ENCODE measurements at regions not wholly inside any gene's neighbourhood (a gene's known extent, or its start where the extent isn't known, plus 50 kb on each side); places are given as distances from the start of the nearest gene placed in this dataset.

- ChIA-PET POLR2A (ENCODE audit: unreplicated experiment) (no interaction called here), CTCF (no interaction called here)
- no peak overlapping the region for H3K9ac ChIP-seq (ENCODE audit: low read depth, low read length)
- dilution Hi-C loops (cut with HindIII; ENCODE audit: low sequenced_read_pairs, unreplicated experiment): no loop called here
- no peak overlapping the region for H3K4me2 ChIP-seq (ENCODE audit: low read depth, low read length)
- no peaks in the 10 kb centered on the region for H4K20me1 ChIP-seq (ENCODE audit: insufficient read depth, low read length)
- no peak overlapping the region for H3K14ac ChIP-seq (replicated peaks; ENCODE audit: low read depth, low read length)
- no peak overlapping the region for H2BK20ac ChIP-seq (ENCODE audit: low read depth, low read length)
- no peak overlapping the region for H2BK15ac ChIP-seq (ENCODE audit: low read depth, low read length)
- no peak overlapping the region for H3K4ac ChIP-seq (ENCODE audit: low read depth, low read length)
- H2BK5ac ChIP-seq (ENCODE audit: low read depth, low read length, poor library complexity, severe bottlenecking): no peak overlapping the region
- H2AK9ac ChIP-seq (replicated peaks; ENCODE audit: low read depth, low read length, poor library complexity): no peak overlapping the region
- DNase-seq (no peak), ATAC-seq (ENCODE audit: low read depth) (no peak)
- H3K18ac ChIP-seq (ENCODE audit: low read depth, low read length): no peak overlapping the region
- H3K4me3 ChIP-seq (ENCODE audit: insufficient read depth, low read depth, low read length): no peak overlapping the region
- H4K5ac ChIP-seq (ENCODE audit: low read depth, low read length): no peak overlapping the region
- H3K23ac ChIP-seq (ENCODE audit: low read depth, low read length): no peak overlapping the region
- no peak overlapping the region for H2AFZ ChIP-seq (replicated peaks; ENCODE audit: low read length, poor library complexity)
- intact Hi-C loops (cut with micrococcal nuclease): no loop called here
- TF ChIP-seq CTCF (conservative IDR thresholded peaks at IDR 0.05; ENCODE audit: low read depth, low read length) (no peak), USF2 (IDR thresholded peaks at IDR 0.05; ENCODE audit: low read depth, low read length) (no peak), CHD1 (IDR thresholded peaks at IDR 0.05; ENCODE audit: low read depth, low read length) (no peak), ELK1 (IDR thresholded peaks at IDR 0.05; ENCODE audit: borderline replicate concordance, low read depth, low read length) (no peak), SMC3 (IDR thresholded peaks at IDR 0.05; ENCODE audit: low read depth, low read length) (no peak), MAZ (IDR thresholded peaks at IDR 0.05; ENCODE audit: borderline replicate concordance, low read depth, low read length) (no peak), FOS (IDR thresholded peaks at IDR 0.05; ENCODE audit: low read depth, low read length) (no peak), RFX5 (IDR thresholded peaks at IDR 0.05; ENCODE audit: low read depth, low read length) (no peak), BHLHE40 (IDR thresholded peaks at IDR 0.05; ENCODE audit: low read depth, low read length) (no peak), RCOR1 (IDR thresholded peaks at IDR 0.05; ENCODE audit: insufficient replicate concordance, low read length) (no peak), MAFK (IDR thresholded peaks at IDR 0.05; ENCODE audit: low read depth, low read length) (no peak), CEBPB (IDR thresholded peaks at IDR 0.05; ENCODE audit: low read depth, low read length) (no peak), NFE2L2 (IDR thresholded peaks at IDR 0.05; ENCODE audit: low read depth, low read length) (no peak), RAD21 (IDR thresholded peaks at IDR 0.05; ENCODE audit: low read length) (no peak), MXI1 (IDR thresholded peaks at IDR 0.05; ENCODE audit: borderline replicate concordance, low read depth, low read length) (no peak), POLR2A (IDR thresholded peaks at IDR 0.05; ENCODE audit: low read depth, low read length) (no peak)
- no peak overlapping the region for H4K8ac ChIP-seq (ENCODE audit: low read depth in 2 of 2, low read length in 2 of 2)
- H3K4me1 ChIP-seq (ENCODE audit: control insufficient read depth, insufficient read depth, low read length): peaks cover 2% of the 10 kb centered on the region; the same call in 1 of the 2 replicates
- H2BK120ac ChIP-seq (ENCODE audit: low read depth, low read length): no peak overlapping the region
- no peak overlapping the region for H2AK5ac ChIP-seq (ENCODE audit: low read depth, low read length)
- BruUV-seq (replicated peaks): no TSS peak
- no peak overlapping the region for H3K56ac ChIP-seq (ENCODE audit: extremely low read depth, insufficient read depth, low read length)
- no peak overlapping the region for H4K91ac ChIP-seq (ENCODE audit: insufficient read depth, low read depth, low read length)
- no peak overlapping the region for H3K27ac ChIP-seq (ENCODE audit: insufficient read depth, low read length)
- H3K9me1 ChIP-seq (ENCODE audit: insufficient read depth, low read length): no peaks in the 10 kb centered on the region; the same call in 1 of the 2 replicates
- no peaks in the 10 kb centered on the region for H3K9me3 ChIP-seq (ENCODE audit: control insufficient read depth, insufficient read depth, low read length)
- WGBS, 2 experiments (ENCODE audit: extremely low coverage in 2 of 2, insufficient read length in 1 of 2): 70% methylated on average over 2 of the region's 3 CpGs; no CpG with 5 or more reads in 1 of the 2 experiments
- in situ Hi-C loops (cut with MboI; ENCODE audit: low sequenced_read_pairs): no loop called here
- no peaks in the 10 kb centered on the region for H3K79me1 ChIP-seq (ENCODE audit: low read depth in 1 of 2, low read length in 2 of 2)
- H3K36me3 ChIP-seq (ENCODE audit: control insufficient read depth, insufficient read depth, low read length): no peaks in the 10 kb centered on the region
- no peaks in the 10 kb centered on the region for H3K27me3 ChIP-seq (ENCODE audit: control insufficient read depth, insufficient read depth, low read length)
Observed at GRCh38 chr15:38090678-38091077, 156.2 kb downstream of the TMCO5A start.

All from IMR-90 (cell line).